DMS114 treated with DMSO at 0.1 percent for 48 hours (cell line): ENCODE measurements at regions not wholly inside any gene's neighbourhood (a gene's known extent, or its start where the extent isn't known, plus 50 kb on each side); places are given as distances from the start of the nearest gene placed in this dataset.

Experiments used
- DNase-seq: peaks from one replicate; lab custom pipeline; 2025; ENCODE audit not compliant: unreplicated experiment; lab: John Stamatoyannopoulos, UW

DNA sequence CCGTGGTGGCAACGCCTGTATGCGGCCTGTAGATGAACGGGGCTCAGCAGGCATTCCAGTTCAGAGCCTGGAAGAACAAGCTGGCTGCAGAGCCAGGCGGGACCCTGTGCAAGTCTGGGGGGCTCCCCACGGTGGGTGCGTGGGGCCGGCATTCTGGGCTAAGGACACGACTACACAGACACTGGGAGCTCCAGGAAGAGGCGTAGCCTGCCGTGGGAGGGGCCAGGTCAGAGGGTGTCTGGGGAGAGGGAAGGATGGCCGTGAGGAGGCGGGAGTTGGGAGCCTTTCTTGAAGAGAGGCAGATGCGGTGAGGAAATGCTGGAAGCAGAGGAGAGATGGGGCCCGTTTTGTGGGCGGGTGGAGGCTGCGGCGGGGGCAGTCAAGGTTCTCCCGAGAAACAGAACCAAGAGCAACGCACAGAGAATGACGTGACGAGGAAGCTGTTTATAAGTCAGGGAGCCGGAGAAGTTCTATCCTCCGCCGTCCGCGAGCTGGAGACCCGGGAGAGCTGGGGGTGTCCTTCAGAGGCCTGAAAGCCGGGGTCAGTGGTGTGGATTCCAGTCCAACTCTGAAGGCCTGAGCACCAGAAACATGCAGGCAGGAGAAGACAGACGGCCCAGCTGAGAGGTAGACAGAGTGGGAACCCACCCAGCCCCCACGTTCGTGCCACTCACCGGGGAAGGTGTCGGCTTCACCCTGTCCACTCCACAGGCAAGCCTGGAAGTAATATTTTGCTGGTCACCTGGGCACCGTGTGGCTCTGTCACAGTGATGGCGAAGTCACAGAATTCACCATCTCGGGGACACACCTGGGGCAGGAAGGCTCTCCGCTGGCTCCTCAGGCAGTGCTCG is 529.6 kb downstream of the BRD1 start:
- DNase-seq: no peak

DNA sequence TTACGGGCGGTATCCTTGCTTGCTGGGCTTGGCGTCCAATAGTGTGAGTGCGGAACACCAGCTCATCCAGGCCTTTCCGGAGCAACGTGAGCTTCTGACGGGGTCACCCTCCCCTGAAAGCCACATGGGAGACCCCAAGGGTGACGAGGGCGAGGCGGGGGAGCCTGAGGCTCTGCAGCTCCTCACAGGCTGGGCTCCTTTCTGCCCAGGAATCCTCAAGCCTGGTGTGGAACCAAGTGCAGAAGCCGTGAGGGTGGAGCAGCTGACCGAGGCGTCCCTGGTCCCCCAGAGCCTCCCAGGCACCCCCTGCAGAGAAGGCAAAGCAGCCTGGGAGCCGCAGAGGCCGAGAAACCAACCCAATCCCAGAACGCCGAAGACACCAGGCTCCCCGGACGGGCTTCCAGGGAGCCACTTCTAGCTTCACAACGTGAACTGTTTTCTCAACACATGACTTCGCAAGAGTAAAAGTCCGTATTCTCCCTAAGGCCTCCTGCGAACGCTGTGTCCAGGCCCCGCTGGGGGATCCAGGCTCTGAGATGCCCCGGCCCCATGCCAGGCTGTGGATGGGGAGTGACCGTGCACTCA is 530.3 kb downstream of the BRD1 start:
- no peak for DNase-seq

DNA sequence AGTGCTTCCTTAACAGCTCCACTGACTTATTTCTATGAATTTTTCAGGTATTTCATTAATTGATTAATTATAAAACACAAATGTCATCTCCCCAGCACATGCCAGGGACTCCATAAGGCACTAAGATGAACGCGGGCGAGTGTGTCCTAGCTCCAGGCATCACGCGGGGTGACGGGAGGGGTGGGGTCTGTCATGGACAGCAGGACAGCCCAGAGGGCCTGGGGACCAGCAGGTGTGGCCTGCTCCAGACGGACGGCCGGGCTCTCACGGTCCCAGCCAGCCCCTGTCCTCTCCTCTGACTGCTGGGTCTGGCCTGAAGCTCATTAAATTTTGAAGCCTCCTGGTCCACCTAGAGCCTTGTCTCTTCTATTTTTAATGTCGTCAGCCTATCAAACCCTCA is 531.1 kb downstream of the BRD1 start:
- no peak for DNase-seq

DNA sequence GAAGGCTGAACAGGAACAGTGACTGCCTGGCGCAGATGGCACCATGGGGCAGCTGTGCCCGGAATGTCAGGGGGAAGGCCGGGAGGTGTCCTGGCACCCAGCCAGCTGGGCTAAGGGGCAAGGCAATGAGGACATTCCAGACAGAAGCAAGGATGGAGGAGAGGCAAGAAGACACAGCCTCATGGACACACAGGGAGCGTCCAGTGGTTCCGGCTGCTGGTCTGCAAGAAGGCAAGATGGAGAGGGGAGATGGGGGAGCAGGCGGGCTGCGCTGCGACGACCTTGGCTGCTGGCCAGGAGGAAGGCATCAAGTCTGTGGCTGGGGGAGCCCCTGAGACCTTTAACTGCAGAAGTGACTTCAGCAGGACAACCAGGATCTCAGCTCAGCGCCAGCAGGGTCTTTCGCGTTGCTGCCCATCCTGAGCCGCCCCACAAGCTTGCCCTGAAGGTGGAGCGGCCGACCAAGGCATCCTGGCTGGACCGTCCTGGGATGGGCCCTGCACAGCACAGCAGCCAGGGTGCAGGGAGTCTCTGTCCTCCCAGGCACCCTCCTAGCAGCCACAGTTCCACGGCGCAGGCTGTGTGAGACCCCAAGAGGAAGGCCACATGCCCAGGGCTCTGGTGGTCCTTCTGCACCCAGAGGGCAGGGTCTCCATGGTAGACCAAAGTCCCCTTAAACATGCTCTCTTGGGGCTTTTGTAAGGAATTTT is 531.7 kb downstream of the BRD1 start:
- no peak for DNase-seq

DNA sequence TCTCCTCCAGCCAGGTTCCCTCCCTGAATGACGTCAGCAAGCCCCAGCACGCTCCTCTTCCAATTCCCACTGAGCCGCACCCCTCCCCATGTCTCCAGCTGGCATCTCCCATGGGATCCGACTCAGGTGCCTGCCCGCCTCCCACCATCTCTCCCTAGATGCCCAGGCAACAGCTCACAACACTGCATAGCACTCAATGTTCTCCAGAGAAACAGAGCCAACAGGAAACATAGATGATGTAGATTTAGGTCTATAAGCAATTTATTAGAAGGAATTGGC is 532.3 kb downstream of the BRD1 start:
- no peak for DNase-seq

DNA sequence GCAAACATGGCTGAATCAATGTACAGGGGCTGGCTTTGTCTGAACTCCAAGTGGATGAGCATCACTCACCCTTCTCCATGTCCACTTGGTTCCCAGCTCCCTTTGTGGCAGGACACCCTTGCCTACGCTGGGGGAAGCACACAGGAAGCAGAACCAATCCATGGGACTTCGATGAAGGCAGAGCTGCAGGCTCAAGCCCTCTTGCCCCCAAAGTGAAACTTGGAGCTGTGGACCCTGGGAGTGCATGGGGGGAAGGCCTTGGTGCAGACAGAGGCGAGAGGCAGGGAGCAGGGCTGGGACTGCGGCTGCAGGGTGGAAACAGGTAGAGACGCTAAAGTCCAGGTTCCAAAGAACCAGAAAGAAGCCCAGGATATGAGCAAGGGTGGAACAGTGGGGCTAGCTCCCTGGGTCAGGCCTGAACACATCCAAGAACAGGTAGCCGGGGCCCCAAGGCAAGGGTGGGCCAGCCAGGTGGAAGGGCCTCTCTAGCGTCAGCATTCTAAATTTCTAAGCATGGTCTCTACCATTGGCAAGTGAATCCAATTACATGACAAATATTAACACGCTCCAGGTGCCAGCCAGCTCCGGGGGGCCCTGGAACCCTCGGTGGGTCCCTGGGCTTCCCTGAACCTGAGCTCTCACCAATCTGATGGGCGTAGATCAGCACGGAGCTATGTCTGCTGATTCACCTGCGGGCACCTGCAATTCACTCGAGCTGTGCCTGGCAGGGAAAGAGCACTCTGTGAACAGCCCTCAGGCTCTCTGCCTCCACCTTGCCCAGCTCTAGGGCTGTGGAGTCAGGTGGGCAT is 532.8 kb downstream of the BRD1 start:
- DNase-seq: no peak

DNA sequence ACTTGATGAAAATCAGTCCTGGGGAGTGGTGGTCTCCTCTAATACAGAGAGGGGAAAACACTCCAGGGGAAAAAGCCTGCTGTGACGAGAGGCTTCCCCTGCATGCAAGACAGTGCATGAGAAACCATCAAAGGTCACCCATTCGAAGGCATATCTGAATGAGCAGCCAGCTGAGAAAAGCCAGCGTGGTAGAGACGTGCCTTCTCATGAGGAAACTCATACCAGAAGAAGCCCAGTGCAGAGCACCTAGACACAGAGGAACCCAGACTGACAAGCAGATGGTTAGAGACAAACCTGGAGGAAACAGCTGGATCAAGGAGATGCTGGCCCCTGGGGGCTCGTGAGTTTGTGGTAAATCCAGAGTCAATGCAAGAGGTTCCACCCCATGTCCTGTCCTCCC is 534.8 kb downstream of the BRD1 start:
- DNase-seq: no peak

DNA sequence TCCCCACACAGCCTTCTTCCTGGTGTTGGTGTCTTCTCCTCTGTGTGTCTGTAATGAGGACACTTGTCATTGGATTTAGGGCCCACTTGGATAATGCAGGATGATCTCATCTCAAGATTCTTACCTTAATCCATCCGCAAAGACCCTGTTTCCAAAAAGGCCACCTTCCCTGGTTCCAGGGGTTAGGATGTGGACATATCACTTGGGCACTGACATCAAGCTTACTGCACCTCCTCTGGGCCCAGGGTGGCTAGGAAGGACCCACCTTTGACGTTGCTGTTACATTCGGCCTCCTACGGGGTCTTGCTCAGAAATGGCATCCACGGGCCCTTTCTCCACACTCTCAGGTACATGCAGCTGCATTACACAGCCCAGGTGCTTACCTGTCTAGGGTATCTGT is 535.9 kb downstream of the BRD1 start:
- no peak for DNase-seq

DNA sequence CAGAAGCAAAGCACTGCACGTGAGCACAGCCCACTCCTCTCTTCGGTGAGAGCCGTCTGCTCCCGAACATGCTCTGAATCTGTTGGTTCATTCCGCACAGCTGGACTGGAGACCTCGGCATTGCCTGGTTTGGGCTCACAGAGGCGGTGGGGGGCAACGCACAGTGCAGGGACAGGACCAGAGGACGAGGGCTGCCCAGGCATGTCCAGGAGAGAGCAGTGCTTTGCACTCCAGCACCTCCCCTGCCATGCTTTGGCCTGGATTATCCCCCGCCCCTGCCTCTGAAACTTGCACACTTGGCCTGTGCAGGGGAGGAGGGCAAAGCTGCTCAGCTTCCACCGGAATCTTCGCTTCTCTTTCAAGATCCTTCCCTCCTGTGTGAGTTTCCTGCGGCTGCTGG is 536.5 kb downstream of the BRD1 start:
- DNase-seq: no peak

DNA sequence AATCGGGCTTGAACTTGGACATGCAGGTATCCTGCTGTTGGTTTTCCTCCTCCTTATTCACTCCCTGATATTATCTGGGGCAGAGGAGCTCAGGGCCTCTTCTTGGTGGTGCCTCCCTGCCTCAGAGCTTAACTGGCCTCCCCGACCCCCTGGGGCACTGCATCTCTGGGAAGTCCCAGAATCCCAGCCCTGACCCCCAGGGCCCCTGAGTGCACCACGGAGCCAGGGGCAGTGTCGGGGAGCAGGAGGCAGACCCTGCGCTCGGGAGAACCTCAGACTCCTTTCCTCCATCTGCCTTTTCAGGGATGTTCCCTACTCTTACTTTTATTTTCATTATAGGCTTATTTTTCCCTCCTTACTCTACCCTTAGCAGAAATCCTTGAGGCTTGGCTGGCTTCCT is 537.0 kb downstream of the BRD1 start:
- DNase-seq: no peak

DNA sequence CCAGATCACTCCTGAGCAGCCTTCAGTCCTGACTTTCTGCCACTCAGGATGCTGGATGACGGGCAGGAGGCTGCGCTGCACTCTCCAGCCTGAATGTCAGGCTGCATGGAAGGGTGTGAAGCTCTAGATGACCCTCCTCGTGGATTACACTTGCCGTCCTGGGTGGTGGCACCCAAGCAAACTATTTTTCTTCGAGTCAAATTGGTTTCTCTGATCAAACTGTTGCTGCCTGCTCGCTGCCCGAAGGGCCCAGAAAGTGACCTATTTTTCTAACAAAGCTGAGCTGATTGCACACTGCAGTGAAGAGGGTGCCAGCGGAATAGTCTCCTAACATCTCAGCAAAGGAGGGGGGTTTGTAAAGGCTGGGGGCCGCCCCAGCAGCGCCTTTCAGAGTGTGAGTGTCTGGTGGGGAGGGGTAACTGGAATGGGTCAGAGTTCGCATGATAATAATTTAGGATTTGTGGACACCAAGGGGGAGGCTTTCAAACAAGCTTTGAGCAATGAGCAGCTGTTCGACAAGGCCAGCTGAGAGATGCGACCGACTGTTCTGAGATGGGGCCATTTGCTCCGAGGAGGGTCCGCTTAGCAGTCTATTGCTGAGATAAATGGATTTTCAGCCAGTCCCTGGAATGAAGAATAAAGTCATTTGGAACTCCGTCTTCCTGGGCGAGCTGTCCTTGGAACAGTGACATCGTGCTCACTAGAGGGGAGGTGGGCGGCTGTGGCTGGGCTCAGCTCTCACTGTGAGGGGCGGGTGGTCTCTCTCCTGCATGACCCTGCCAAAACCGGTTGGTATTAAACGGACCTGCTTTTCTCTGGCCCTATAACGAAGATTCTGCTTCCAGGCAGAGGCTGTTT is 537.6 kb downstream of the BRD1 start:
- DNase-seq: no peak

DNA sequence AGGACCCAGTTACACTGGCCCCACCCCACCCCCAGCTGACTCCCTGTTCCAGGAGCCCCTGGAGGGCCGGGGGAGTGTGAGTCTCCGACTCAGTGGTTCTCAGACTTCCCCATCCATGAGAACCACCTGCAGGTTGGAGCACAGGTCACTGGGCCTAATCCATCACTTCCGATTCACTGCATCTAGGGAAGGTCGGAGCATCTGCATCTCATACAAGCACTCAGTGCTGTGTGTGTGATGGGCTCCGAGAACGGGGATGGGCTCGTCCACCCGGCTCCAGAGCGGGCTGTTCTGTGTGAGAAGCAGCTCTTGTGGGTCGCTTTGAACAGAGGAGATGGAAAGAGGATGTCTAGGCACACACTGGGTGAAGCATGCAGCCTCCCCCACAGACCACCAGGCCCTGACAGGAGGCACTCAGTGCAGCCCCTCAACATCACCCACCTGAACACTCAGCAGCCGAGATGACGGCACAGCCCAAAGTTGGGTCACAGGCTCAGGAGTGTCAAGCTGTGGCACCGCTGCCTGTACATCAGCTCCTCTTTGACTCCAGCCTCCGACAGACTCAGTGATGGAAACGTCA is 541.4 kb downstream of the BRD1 start:
- DNase-seq: no peak

DNA sequence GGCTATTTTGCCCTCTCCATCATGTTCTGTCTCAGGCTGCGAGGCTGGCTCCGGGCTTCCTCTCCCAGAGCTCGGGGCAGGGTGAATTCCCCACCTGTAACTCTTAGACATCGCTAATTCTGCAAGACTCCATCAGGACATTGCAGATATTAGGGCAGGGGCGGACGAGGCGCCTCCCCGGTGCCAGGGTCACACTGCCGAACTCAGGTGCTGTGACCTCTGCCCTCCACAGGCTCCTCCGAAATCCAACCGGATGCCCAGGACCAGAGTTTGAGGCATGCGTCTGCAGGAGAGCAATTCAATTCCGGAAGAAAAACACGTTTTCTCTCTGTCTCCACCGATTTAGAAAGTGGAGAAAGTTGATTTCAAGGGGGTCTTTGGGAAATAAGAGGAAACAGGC is 542.7 kb downstream of the BRD1 start:
- DNase-seq: no peak

DNA sequence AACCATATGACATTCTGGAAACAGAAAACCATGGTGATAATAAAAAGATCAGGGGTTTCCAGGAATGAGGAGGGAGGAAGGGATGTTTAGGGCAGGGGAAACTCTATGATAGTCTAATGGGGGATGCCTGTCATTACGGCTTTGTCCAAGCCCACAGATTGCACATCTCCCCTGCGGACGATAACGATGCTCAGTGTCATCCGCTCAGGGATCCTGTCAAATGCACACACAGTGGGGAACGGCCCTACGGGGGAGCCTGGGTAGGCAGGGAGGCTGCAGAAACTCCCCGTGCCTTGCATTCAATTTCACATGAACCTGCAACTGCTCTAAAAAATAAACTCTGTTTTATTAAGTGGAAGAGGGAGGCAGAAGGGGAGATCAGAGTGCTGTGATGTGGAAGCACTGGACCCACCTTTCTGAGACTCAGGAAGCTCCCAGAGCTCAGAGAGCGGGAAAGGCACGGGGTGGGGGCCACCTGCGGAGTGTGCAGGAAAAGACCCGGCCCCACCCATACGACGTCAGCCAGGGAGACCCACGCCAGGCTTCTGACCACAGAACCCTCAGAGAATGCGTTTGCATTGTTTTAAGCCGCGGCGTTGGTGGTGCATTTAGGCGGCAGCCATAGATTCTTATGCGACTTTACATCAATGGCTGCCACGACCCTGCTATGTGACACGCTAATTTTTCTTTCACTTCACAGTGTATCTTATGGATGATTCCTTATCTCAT is 543.5 kb downstream of the BRD1 start:
- DNase-seq: no peak

DNA sequence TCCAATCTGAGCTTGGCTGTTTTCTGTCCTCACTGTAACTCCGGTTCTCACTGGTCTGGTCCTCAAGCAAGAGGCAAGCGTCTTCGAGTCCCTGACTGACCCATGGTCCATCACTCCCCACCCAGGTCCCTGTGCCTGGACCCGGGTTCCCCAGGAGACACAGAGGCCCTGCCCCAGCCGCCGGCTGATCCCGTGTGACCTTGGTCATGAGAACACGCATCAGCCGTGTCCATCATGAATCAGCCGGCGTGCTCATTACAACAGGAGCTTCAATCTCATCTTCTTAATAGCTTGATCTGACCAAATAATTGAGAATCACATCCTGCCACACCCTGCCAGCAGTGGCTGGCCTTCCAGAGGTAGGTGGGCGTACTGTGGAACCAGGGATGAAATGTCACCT is 545.1 kb downstream of the BRD1 start:
- no peak for DNase-seq

DNA sequence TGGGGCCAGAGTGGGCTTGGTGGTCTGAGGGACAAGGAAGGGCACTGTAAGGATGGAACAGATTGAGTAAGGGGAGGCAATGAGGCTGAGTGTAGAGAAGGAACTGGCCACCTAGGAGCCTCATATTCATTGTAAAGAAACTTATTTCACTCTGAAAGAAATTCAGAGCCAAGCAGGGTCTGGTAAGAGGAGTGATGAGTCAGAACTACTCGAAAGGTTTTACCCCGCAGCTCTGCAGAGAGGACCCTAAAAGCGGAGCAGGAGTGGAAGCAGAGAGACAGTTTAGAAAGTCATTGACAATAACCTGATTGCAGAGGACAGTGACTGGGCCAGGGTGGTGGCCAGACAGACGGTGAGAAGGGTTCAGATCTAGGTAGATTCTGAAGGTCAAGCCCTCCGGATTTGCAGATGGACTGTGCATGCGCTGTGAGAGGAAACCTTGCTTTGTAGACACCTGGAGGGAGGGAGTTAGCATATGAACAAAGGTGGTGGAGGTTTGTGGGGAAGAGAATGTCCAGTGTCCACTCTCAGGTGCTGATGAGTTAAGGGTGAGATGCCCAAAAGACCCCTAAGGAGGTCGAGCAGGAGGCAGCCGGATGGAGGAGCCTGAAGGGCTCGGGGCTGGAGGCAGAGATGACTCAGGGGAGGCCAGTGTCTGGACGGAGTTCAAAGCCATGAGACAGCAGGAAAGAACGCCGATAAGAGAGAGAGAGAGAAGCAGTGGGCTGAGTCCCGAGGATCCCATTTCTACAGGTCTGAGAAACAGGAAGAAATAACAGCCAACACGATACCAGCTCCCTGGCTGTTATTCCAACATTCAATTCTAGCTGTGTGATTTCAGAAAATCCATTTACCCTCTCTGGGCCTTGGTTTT is 546.0 kb downstream of the BRD1 start:
- DNase-seq: no peak

DNA sequence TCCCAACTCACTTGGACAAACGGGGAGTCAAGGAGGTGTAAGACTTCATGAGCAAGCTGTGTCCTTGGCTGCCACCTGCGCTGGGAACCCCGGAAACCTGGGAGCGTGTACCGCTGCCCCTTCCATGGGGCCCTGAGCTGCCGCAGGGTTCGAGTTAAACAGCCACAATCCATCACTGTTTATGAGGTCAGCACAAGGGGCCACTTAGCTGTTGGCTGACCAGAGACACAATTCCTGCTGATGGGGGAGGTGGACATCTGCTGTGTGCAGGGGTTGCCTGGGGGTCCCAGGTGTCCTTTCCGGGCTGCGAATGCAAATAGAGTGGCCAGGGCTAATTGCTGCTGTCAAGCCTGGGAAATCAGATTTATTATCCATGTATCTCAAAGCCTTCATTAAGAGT is 549.3 kb downstream of the BRD1 start:
- DNase-seq: no peak

DNA sequence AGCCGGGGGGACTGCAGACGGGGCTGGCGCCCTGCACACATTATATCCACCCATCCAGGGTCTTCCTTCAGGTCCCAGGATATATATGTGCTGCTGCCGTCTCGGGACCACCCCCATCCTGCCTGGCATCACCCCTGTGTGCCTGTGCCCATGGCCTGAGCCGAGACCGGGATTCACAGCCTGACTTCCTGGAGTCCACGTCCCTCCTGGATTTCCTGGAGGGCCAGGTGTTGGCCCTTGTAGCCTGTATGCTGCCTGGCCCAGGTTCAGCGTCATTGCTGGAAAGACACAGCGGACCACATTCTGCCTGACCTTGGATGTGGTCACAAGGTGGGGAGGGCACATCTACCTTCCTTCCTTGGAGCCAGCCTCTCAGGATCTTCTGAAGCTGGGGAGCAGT is 551.1 kb downstream of the BRD1 start:
- DNase-seq: no peak
